WTC11 (cell line): ENCODE measurements at regions not wholly inside any gene's neighbourhood (a gene's known extent, or its start where the extent isn't known, plus 50 kb on each side); places are given as distances from the start of the nearest gene placed in this dataset.

Experiments
- ATAC-seq: fragments of 200-7000 bp; cut with Tn5 transposase; 2 replicates; pipeline ENCODE4 v1.10.0; 2021; ENCODE audit warnings: mild to moderate bottlenecking, moderate library complexity
- CTCF ChIA-PET: fragments of 300-600 bp; sonication (Branson Sonifier 250); formaldehyde crosslinking; loops from one replicate; lab custom pipeline; 2021; ENCODE audit warnings: antibody characterized with exemption; lab: Charles Lee
- POLR2A ChIA-PET: fragments of 350-600 bp; sonication (Branson Sonifier 250); formaldehyde crosslinking; loops from one replicate; lab custom pipeline; 2021; ENCODE audit warnings: antibody characterized with exemption; lab: Charles Lee
- DNase-seq: peaks from one replicate; pipeline ENCODE4 v3.0.0; 2021; ENCODE audit warnings: low spot score
- H3K27ac Mint-ChIP-seq: 2 replicates; pipeline ENCODE4 v1.8.0; 2021; ENCODE audit warnings: mixed read lengths
- H3K27me3 Mint-ChIP-seq: 2 replicates; pipeline ENCODE4 v1.8.0; 2021; ENCODE audit warnings: low read depth, mild to moderate bottlenecking, moderate library complexity, mixed read lengths
- H3K36me3 Mint-ChIP-seq: 2 replicates; pipeline ENCODE4 v1.8.0; 2021; ENCODE audit warnings: mixed read lengths
- H3K4me1 Mint-ChIP-seq: 2 replicates; pipeline ENCODE4 v1.8.0; 2022; ENCODE audit warnings: mixed read lengths
- H3K4me3 Mint-ChIP-seq: 2 replicates; pipeline ENCODE4 v1.8.0; 2021; ENCODE audit warnings: mild to moderate bottlenecking, moderate library complexity, mixed read lengths
- H3K9me3 Mint-ChIP-seq: 2 replicates; pipeline ENCODE4 v1.8.0; 2021; ENCODE audit warnings: mixed read lengths
- AR ChIP-seq: fragments of 250-450 bp; sonication (Bioruptor Pico); IDR thresholded peaks from 2 replicates; pipeline ENCODE4 v1.9.0; 2021; ENCODE audit warnings: mild to moderate bottlenecking
- ATF3 ChIP-seq: sonication (generic); formaldehyde crosslinking; conservative IDR thresholded peaks from 2 replicates; pipeline ENCODE4 v1.8.1; 2022; ENCODE audit warnings: mild to moderate bottlenecking, missing genetic modification reagents
- ATF6 ChIP-seq: sonication (generic); formaldehyde crosslinking; IDR thresholded peaks from 2 replicates; pipeline ENCODE4 v1.8.1; 2023; ENCODE audit warnings: mild to moderate bottlenecking, missing genetic modification reagents
- CREM ChIP-seq: sonication (generic); formaldehyde crosslinking; IDR thresholded peaks from 2 replicates; pipeline ENCODE4 v1.8.1; 2022; ENCODE audit warnings: mild to moderate bottlenecking, missing genetic modification reagents, moderate library complexity
- ELF4 ChIP-seq: sonication (generic); formaldehyde crosslinking; IDR thresholded peaks from 2 replicates; pipeline ENCODE4 v1.8.1; 2022; ENCODE audit warnings: low read depth, mild to moderate bottlenecking, moderate library complexity, missing genetic modification reagents
- FOXK1 ChIP-seq: sonication (generic); formaldehyde crosslinking; IDR thresholded peaks from 2 replicates; pipeline ENCODE4 v1.8.0; 2022; ENCODE audit warnings: mild to moderate bottlenecking, moderate library complexity, missing genetic modification reagents
- FOXP1 ChIP-seq: sonication (generic); formaldehyde crosslinking; IDR thresholded peaks from 2 replicates; pipeline ENCODE4 v1.8.0; 2022; ENCODE audit warnings: missing genetic modification reagents, mild to moderate bottlenecking, moderate library complexity, borderline replicate concordance
- GTF2I ChIP-seq: fragments of 250-450 bp; sonication (Bioruptor Pico); conservative IDR thresholded peaks from 2 replicates; pipeline ENCODE4 v1.4.0; 2021; ENCODE audit warnings: mild to moderate bottlenecking
- IRF2 ChIP-seq: sonication (generic); formaldehyde crosslinking; IDR thresholded peaks from 2 replicates; pipeline ENCODE4 v1.8.0; 2022; ENCODE audit warnings: low read depth, missing genetic modification reagents, borderline replicate concordance
- JAZF1 ChIP-seq: fragments of 250-450 bp; sonication (Bioruptor Pico); IDR thresholded peaks from 2 replicates; pipeline ENCODE4 v1.9.0; 2021; ENCODE audit warnings: moderate library complexity, mild to moderate bottlenecking, inconsistent platforms
- PRDM15 ChIP-seq: sonication (generic); formaldehyde crosslinking; IDR thresholded peaks from 2 replicates; pipeline ENCODE4 v1.8.0; 2022; ENCODE audit warnings: missing genetic modification reagents
- SP1 ChIP-seq: sonication (generic); formaldehyde crosslinking; conservative IDR thresholded peaks from 2 replicates; pipeline ENCODE4 v1.8.1; 2022; ENCODE audit warnings: missing genetic modification reagents
- STAT6 ChIP-seq: sonication (generic); formaldehyde crosslinking; conservative IDR thresholded peaks from 2 replicates; pipeline ENCODE4 v1.8.1; 2023; ENCODE audit warnings: mild to moderate bottlenecking, low read depth, missing genetic modification reagents, moderate library complexity
- ZNF219 ChIP-seq: sonication (generic); formaldehyde crosslinking; IDR thresholded peaks from 2 replicates; pipeline ENCODE4 v1.8.0; 2023; ENCODE audit warnings: missing genetic modification reagents, mild to moderate bottlenecking, borderline replicate concordance
- ZNF317 ChIP-seq: sonication (generic); formaldehyde crosslinking; IDR thresholded peaks from 2 replicates; pipeline ENCODE4 v1.8.1; 2023; ENCODE audit warnings: low read depth, mild to moderate bottlenecking, moderate library complexity, missing genetic modification reagents, borderline replicate concordance
- ZNF396 ChIP-seq: fragments of 250-450 bp; sonication (Bioruptor Pico); IDR thresholded peaks from 2 replicates; pipeline ENCODE4 v1.8.0; 2021; ENCODE audit warnings: mild to moderate bottlenecking, moderate library complexity, borderline replicate concordance
- ZNF423 ChIP-seq: fragments of 250-450 bp; sonication (Bioruptor Pico); IDR thresholded peaks from 2 replicates; pipeline ENCODE4 v2.1.2; 2022; ENCODE audit warnings: mild to moderate bottlenecking, moderate library complexity
- TF ChIP-seq, protein P1 (sequence below): sonication (generic); formaldehyde crosslinking; IDR thresholded peaks from 2 replicates; pipeline ENCODE4 v1.8.1; 2022; ENCODE audit warnings: mild to moderate bottlenecking, missing genetic modification reagents, moderate library complexity, borderline replicate concordance

- H3K4me3 Mint-ChIP-seq: no peak overlapping the region
- CTCF ChIA-PET: no interaction called here
- no peaks in the 10 kb centered on the region for H3K4me1 Mint-ChIP-seq
- H3K36me3 Mint-ChIP-seq: no peaks in the 10 kb centered on the region
- DNase-seq: no peak
- no peak for ATAC-seq
- POLR2A ChIA-PET: no interaction called here
- TF ChIP-seq ZNF423 (CRISPR knock-in tag) (no peak), ZNF317 (CRISPR knock-in tag) (no peak), ATF3 (CRISPR knock-in tag) (no peak), PRDM15 (CRISPR knock-in tag) (no peak), SP1 (CRISPR knock-in tag) (no peak), FOXK1 (no peak), ZNF219 (CRISPR knock-in tag) (no peak), GTF2I (no peak), ELF4 (CRISPR knock-in tag) (no peak), ATF6 (no peak), IRF2 (CRISPR knock-in tag) (no peak), STAT6 (CRISPR knock-in tag) (no peak), AR (no peak), FOXP1 (CRISPR knock-in tag) (no peak), ZNF396 (no peak), JAZF1 (CRISPR knock-in tag) (no peak), CREM (CRISPR knock-in tag) (no peak)
- TF ChIP-seq, protein P1, sequence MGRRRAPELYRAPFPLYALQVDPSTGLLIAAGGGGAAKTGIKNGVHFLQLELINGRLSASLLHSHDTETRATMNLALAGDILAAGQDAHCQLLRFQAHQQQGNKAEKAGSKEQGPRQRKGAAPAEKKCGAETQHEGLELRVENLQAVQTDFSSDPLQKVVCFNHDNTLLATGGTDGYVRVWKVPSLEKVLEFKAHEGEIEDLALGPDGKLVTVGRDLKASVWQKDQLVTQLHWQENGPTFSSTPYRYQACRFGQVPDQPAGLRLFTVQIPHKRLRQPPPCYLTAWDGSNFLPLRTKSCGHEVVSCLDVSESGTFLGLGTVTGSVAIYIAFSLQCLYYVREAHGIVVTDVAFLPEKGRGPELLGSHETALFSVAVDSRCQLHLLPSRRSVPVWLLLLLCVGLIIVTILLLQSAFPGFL: no peak
- TF ChIP-seq, all 79 proteins: peak for 0
- Mint-ChIP-seq H3K27ac (no peak overlapping the region), H3K9me3 (peaks cover 3% of the 10 kb centered on the region; the same call in 1 of the 2 replicates), H3K27me3 (no peaks in the 10 kb centered on the region)
Observed at GRCh38 chr4:35315419-35315818, 928.9 kb downstream of the ARAP2 start.
